GM23338 (cell line): ENCODE measurements at regions not wholly inside any gene's neighbourhood (a gene's known extent, or its start where the extent isn't known, plus 50 kb on each side); places are given as distances from the start of the nearest gene placed in this dataset.

Experiments used
- ATAC-seq: fragments of 200-7000 bp; cut with Tn5 transposase; 3 replicates; pipeline ENCODE4 v1.9.1; 2020
- DNase-seq: peaks from one replicate; pipeline ENCODE4 v3.0.0-alpha.2; 2015; ENCODE audit warnings: low spot score
- H2AFZ ChIP-seq: fragments of 200-600 bp; sonication (generic); 2 replicates; pipeline ENCODE4 v1.8.0; 2016; ENCODE audit warnings: antibody characterized with exemption, mild to moderate bottlenecking, moderate library complexity
- H3F3A ChIP-seq: fragments of 200-600 bp; sonication (generic); replicated peaks from 2 replicates; pipeline ENCODE4 v1.8.0; 2017; ENCODE audit warnings: antibody characterized with exemption, mixed run types, low read depth
- H3K27ac ChIP-seq: fragments of 200-600 bp; sonication (generic); 2 replicates; pipeline ENCODE4 v1.6.1; 2016; ENCODE audit warnings: low read depth
- H3K27me3 ChIP-seq: fragments of 200-600 bp; sonication (generic); 2 replicates; pipeline ENCODE4 v1.8.0; 2016; ENCODE audit warnings: mild to moderate bottlenecking, mixed run types, moderate library complexity; ENCODE audit not compliant: insufficient read depth
- H3K36me3 ChIP-seq: fragments of 200-600 bp; sonication (generic); 2 replicates; pipeline ENCODE4 v1.8.0; 2016; ENCODE audit warnings: mild to moderate bottlenecking; ENCODE audit not compliant: insufficient read depth
- H3K4me1 ChIP-seq: fragments of 200-600 bp; sonication (generic); 2 replicates; pipeline ENCODE4 v1.8.0; 2016; ENCODE audit warnings: mild to moderate bottlenecking, moderate library complexity; ENCODE audit not compliant: insufficient read depth
- H3K4me2 ChIP-seq: fragments of 200-600 bp; sonication (generic); 2 replicates; pipeline ENCODE4 v1.7.1; 2017; ENCODE audit warnings: mixed run types
- H3K4me3 ChIP-seq: fragments of 200-600 bp; sonication (generic); 2 replicates; pipeline ENCODE4 v1.6.1; 2016; ENCODE audit warnings: mixed run types
- H3K79me2 ChIP-seq: fragments of 200-600 bp; sonication (generic); replicated peaks from 2 replicates; pipeline ENCODE4 v1.8.0; 2017; ENCODE audit warnings: mild to moderate bottlenecking; ENCODE audit not compliant: insufficient read depth
- H3K9me2 ChIP-seq: fragments of 200-600 bp; sonication (generic); 2 replicates; pipeline ENCODE4 v1.8.0; 2017; ENCODE audit not compliant: insufficient read depth
- H4K20me1 ChIP-seq: fragments of 200-600 bp; sonication (generic); replicated peaks from 2 replicates; pipeline ENCODE4 v1.8.0; 2017; ENCODE audit warnings: mild to moderate bottlenecking; ENCODE audit not compliant: insufficient read depth
- H3K27ac Mint-ChIP-seq: 2 replicates; pipeline ENCODE4 v1.8.0; 2020; ENCODE audit warnings: inconsistent platforms, mild to moderate bottlenecking, moderate library complexity, mixed read lengths
- H3K27me3 Mint-ChIP-seq: 3 replicates; pipeline ENCODE4 v1.8.0; 2022; ENCODE audit warnings: low read depth, mild to moderate bottlenecking, moderate library complexity, mixed read lengths, inconsistent platforms; ENCODE audit not compliant: insufficient read depth, poor library complexity
- H3K36me3 Mint-ChIP-seq: 3 replicates; pipeline ENCODE4 v1.8.0; 2021; ENCODE audit warnings: low read depth, mild to moderate bottlenecking, inconsistent platforms, moderate library complexity, mixed read lengths
- H3K4me1 Mint-ChIP-seq: 3 replicates; pipeline ENCODE4 v1.8.0; 2020; ENCODE audit warnings: mild to moderate bottlenecking, inconsistent platforms, mixed read lengths
- H3K4me3 Mint-ChIP-seq: 3 replicates; pipeline ENCODE4 v1.8.0; 2021; ENCODE audit warnings: moderate library complexity, mild to moderate bottlenecking, inconsistent platforms, mixed read lengths
- H3K9me3 Mint-ChIP-seq: 3 replicates; pipeline ENCODE4 v1.8.0; 2020; ENCODE audit warnings: moderate library complexity, mild to moderate bottlenecking, inconsistent platforms, mixed read lengths
- CREB1 ChIP-seq: fragments of 250-450 bp; sonication (Bioruptor Pico); IDR thresholded peaks from 2 replicates; pipeline ENCODE4 v1.5.0; 2020; ENCODE audit warnings: low read depth, mild to moderate bottlenecking, moderate library complexity
- EZH2 ChIP-seq: fragments of 200-600 bp; sonication (generic); IDR thresholded peaks from one replicate; pipeline ENCODE4 v1.8.0; 2017; ENCODE audit warnings: antibody characterized with exemption, mild to moderate bottlenecking, low read depth; ENCODE audit not compliant: unreplicated experiment
- EZH2phosphoT487 ChIP-seq: fragments of 200-600 bp; sonication (generic); IDR thresholded peaks from one replicate; pipeline ENCODE4 v1.8.1; 2018; ENCODE audit warnings: antibody characterized with exemption; ENCODE audit not compliant: unreplicated experiment
- POLR2AphosphoS5 ChIP-seq: IDR thresholded peaks from 2 replicates; pipeline ENCODE4 v1.6.1; 2016; ENCODE audit warnings: antibody characterized with exemption, low read depth
- ZNF331 ChIP-seq: fragments of 250-450 bp; sonication (Bioruptor Pico); IDR thresholded peaks from 2 replicates; pipeline ENCODE4 v1.5.0; 2020; ENCODE audit warnings: low read depth, mild to moderate bottlenecking, moderate library complexity
- TF ChIP-seq, protein P1 (sequence below): fragments of 250-450 bp; sonication (Bioruptor Pico); IDR thresholded peaks from 2 replicates; pipeline ENCODE4 v1.5.0; 2020; ENCODE audit warnings: mild to moderate bottlenecking, moderate library complexity

DNA sequence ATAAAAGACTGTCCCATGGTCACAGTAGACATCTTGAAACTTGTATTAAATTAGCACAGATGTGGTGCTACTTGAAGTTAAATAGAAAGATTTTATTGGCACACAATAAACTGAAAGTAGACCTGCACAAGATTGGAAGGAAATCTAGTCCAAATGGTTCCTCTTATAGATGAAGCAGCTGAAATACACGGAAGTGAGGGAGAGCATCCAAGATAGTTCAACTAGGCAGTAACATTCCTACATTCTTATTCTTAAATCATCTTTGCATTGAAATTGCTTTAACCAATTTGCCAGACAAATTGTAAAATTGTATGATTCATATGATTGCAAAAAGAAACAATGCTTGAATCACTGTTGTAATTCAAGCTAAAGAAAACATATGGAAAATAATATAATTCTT, 87.6 kb upstream of the VCX3B start (continued):
- TF ChIP-seq, protein P1, sequence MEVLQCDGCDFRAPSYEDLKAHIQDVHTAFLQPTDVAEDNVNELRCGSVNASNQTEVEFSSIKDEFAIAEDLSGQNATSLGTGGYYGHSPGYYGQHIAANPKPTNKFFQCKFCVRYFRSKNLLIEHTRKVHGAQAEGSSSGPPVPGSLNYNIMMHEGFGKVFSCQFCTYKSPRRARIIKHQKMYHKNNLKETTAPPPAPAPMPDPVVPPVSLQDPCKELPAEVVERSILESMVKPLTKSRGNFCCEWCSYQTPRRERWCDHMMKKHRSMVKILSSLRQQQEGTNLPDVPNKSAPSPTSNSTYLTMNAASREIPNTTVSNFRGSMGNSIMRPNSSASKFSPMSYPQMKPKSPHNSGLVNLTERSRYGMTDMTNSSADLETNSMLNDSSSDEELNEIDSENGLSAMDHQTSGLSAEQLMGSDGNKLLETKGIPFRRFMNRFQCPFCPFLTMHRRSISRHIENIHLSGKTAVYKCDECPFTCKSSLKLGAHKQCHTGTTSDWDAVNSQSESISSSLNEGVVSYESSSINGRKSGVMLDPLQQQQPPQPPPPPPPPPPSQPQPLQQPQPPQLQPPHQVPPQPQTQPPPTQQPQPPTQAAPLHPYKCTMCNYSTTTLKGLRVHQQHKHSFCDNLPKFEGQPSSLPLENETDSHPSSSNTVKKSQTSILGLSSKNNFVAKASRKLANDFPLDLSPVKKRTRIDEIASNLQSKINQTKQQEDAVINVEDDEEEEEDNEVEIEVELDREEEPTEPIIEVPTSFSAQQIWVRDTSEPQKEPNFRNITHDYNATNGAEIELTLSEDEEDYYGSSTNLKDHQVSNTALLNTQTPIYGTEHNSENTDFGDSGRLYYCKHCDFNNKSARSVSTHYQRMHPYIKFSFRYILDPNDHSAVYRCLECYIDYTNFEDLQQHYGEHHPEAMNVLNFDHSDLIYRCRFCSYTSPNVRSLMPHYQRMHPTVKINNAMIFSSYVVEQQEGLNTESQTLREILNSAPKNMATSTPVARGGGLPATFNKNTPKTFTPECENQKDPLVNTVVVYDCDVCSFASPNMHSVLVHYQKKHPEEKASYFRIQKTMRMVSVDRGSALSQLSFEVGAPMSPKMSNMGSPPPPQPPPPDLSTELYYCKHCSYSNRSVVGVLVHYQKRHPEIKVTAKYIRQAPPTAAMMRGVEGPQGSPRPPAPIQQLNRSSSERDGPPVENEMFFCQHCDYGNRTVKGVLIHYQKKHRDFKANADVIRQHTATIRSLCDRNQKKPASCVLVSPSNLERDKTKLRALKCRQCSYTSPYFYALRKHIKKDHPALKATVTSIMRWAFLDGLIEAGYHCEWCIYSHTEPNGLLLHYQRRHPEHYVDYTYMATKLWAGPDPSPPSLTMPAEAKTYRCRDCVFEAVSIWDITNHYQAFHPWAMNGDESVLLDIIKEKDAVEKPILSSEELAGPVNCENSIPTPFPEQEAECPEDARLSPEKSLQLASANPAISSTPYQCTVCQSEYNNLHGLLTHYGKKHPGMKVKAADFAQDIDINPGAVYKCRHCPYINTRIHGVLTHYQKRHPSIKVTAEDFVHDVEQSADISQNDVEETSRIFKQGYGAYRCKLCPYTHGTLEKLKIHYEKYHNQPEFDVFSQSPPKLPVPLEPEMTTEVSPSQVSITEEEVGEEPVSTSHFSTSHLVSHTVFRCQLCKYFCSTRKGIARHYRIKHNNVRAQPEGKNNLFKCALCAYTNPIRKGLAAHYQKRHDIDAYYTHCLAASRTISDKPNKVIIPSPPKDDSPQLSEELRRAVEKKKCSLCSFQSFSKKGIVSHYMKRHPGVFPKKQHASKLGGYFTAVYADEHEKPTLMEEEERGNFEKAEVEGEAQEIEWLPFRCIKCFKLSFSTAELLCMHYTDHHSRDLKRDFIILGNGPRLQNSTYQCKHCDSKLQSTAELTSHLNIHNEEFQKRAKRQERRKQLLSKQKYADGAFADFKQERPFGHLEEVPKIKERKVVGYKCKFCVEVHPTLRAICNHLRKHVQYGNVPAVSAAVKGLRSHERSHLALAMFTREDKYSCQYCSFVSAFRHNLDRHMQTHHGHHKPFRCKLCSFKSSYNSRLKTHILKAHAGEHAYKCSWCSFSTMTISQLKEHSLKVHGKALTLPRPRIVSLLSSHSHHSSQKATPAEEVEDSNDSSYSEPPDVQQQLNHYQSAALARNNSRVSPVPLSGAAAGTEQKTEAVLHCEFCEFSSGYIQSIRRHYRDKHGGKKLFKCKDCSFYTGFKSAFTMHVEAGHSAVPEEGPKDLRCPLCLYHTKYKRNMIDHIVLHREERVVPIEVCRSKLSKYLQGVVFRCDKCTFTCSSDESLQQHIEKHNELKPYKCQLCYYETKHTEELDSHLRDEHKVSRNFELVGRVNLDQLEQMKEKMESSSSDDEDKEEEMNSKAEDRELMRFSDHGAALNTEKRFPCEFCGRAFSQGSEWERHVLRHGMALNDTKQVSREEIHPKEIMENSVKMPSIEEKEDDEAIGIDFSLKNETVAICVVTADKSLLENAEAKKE: no peak

DNA sequence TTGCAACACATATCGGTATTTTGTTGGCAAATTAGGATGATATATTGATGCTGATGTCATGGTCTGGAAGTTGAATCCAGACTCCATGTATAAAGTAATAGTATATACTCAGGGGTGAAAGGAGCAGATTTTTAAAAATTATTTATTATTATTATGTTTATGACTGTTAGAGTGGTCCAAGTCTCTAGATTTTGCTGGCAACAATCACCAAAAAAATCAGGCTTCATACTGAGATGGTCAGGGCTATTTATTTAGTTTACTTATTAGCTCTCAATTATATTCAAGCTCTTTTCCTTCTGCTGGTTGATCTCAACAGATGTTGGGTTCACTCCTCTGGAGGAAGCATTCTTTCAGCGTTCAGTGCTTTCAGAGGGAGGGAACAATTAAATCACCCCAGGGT, 73.9 kb upstream of the VCX3B start:
- Histone ChIP-seq H3K9me2 (no peaks in the 10 kb centered on the region), H3K4me1 (no peaks in the 10 kb centered on the region), H3K4me2 (no peak overlapping the region), H3F3A (no peaks in the 10 kb centered on the region), H3K27ac (no peak overlapping the region), H4K20me1 (no peaks in the 10 kb centered on the region), H3K4me3 (no peak overlapping the region), H3K27me3 (no peaks in the 10 kb centered on the region), H3K36me3 (no peaks in the 10 kb centered on the region), H2AFZ (no peak overlapping the region), H3K79me2 (no peaks in the 10 kb centered on the region)
- peaks cover 3% of the 10 kb centered on the region; the same call in 1 of the 3 replicates for H3K4me1 Mint-ChIP-seq
- ATAC-seq (no peak), DNase-seq (no peak)
- no peak overlapping the region for H3K27ac Mint-ChIP-seq
- H3K27me3 Mint-ChIP-seq: no peaks in the 10 kb centered on the region
- H3K36me3 Mint-ChIP-seq: no peaks in the 10 kb centered on the region
- no peak overlapping the region for H3K4me3 Mint-ChIP-seq
- TF ChIP-seq EZH2phosphoT487 (no peak), ZNF331 (CRISPR knock-in tag) (no peak), CREB1 (CRISPR knock-in tag) (no peak), EZH2 (no peak)
- H3K9me3 Mint-ChIP-seq: no peaks in the 10 kb centered on the region

DNA sequence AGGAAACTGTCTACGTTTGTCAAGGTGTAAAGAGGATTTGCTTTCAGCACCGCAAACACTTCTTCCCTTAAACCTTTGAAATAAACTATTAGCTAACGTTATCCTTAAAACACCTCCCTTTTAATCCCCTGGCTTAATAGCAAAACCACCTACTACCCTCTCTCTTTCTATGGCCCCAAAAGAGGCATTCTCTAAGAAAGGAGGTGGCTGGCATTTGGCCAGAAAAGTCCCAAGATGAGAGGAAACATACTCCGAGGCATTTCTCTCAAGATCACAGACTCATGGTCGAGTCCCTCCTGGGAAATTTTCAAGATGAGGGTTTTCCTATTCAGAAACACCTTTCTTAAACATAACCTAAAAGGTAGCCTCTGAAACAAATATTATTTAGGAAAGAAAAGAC, 60.6 kb upstream of the VCX3B start:
- H3K79me2 ChIP-seq: no peaks in the 10 kb centered on the region
- no peak overlapping the region for H3K4me2 ChIP-seq
- no peaks in the 10 kb centered on the region for H3K9me2 ChIP-seq
- no peaks in the 10 kb centered on the region for H3K36me3 ChIP-seq
- no peak overlapping the region for H3K4me3 ChIP-seq
- H4K20me1 ChIP-seq: no peaks in the 10 kb centered on the region
- Mint-ChIP-seq H3K36me3 (no peaks in the 10 kb centered on the region), H3K4me3 (no peak overlapping the region), H3K4me1 (peaks cover 3% of the 10 kb centered on the region), H3K27ac (no peak overlapping the region), H3K9me3 (peaks cover 2% of the 10 kb centered on the region; the same call in 2 of the 3 replicates), H3K27me3 (no peaks in the 10 kb centered on the region)
- H3K27me3 ChIP-seq: no peaks in the 10 kb centered on the region
- no peaks in the 10 kb centered on the region for H3K4me1 ChIP-seq
- H3K27ac ChIP-seq: no peak overlapping the region
- no peaks in the 10 kb centered on the region for H3F3A ChIP-seq
- DNase-seq (no peak), ATAC-seq (no peak)
- H2AFZ ChIP-seq: no peak overlapping the region
- TF ChIP-seq POLR2AphosphoS5: no peak
- TF ChIP-seq, protein P1: no peak
